Fibroblast of skin of right quadriceps (primary cell): ENCODE measurements at regions not wholly inside any gene's neighbourhood (a gene's known extent, or its start where the extent isn't known, plus 50 kb on each side); places are given as distances from the start of the nearest gene placed in this dataset.
"Not testable (repeated sequence)": the region's sequence is repeated elsewhere in the genome, so short reads cannot be mapped to it uniquely, and the experiment has no call there.

ENCODE experiments used
- DNase-seq: peaks from one replicate; pipeline ENCODE4 v3.0.0-alpha.2; 2013

- no peak for DNase-seq
Observed at GRCh38 chr2:195138435-195138834, 518.6 kb upstream of the SLC39A10 start.

DNA sequence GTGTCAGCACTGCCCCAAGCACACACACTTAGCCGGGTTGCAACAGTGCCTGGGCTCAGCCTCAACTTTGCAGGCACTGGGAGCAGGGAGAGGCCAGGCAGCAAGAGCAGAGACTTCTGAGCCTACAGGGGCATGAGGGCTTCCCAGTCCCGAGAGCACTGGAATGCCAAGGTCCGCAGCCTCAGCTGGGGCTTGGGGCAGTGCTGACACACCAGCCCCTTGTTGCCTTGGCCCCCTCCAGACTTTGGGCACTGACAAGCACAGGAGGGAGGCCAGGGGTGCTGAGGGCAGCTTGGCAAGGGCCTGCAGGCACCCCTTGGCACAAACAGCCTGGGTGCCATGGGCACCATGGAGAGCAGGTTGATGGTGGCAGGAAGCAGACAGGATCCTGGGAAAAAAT, 531.1 kb upstream of the SLC39A10 start:
- DNase-seq: not testable (repeated sequence)

GRCh38 chr2:195124391-195125079, 532.5 kb upstream of the SLC39A10 start:
- DNase-seq: no peak

DNA sequence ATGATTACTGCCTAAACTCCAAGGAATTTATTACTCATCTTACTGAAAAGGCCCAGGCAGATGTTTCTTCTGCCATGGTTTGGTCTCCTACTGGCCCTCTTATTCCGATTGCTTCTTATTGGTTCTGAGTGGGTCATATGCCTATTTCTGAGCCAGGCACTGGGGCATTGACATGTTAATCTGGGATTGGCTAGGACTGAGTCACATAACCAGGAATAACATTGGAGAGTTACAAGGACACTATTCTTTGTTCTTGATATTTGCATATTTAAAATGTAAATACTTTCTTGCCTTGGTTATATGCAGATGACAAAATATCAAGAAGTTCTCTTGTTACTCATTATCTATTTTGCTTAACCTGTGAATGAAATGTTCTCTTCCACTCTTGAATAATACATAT, 534.4 kb upstream of the SLC39A10 start:
- DNase-seq: no peak

GRCh38 chr2:195121341-195121740, 535.7 kb upstream of the SLC39A10 start:
- DNase-seq: no peak

GRCh38 chr2:195119231-195119630, 537.8 kb upstream of the SLC39A10 start:
- no peak for DNase-seq

DNA sequence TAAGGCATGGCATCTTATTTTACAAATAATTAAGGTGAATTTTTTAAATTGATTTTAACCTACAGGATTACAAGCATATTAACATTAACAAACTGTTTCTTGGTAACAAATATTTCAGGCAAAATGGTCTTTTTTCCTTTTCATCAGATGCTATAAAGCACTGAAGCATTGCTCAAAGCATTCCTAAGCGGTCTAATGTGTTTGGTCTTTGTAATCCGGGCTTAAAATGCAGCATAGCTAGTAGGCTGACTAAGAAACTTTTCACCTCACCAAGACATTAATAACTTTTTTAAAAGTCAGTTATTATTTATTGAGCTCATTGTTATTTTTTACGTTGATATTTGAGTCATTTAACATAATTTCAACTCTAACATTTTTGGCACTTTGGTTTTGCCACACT, 538.8 kb upstream of the SLC39A10 start:
- no peak for DNase-seq

GRCh38 chr2:195117011-195117410, 540.0 kb upstream of the SLC39A10 start:
- DNase-seq: no peak

DNA sequence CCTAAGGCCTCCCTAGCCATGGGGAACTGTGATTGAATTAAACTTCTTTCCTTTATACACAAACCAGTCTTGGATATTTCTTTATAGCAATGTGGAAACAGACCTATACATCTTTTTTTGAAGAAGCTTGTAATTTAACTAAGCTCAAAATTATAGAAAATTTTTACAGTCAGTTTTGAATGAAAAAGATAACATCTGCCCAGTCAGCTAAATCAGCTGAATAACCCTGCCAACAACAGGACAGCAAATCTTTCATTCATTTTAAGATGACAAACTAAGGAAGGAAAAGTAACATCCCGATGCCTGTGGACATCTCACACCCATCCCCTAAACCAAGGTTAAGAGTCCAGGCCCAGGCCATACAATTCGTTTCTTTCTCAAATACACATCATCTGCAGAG, 541.3 kb upstream of the SLC39A10 start:
- DNase-seq: no peak

DNA sequence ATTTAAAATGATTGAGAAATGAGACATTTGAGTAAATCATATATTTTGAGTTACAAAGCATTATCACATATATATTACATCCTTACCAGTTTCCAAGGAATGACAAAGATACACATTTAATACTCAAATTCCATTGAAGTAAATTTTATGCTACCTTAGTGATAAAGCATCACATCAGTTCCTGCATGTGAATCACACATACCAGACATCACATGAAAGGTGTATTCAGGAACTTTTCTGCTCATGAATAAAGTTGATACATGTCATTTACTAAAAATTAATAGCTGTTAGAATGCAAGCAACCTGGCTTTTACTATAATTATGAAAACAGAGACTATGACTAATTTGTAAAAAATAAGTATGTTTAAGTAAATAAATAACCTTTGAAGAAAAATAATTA, 548.8 kb upstream of the SLC39A10 start:
- no peak for DNase-seq

DNA sequence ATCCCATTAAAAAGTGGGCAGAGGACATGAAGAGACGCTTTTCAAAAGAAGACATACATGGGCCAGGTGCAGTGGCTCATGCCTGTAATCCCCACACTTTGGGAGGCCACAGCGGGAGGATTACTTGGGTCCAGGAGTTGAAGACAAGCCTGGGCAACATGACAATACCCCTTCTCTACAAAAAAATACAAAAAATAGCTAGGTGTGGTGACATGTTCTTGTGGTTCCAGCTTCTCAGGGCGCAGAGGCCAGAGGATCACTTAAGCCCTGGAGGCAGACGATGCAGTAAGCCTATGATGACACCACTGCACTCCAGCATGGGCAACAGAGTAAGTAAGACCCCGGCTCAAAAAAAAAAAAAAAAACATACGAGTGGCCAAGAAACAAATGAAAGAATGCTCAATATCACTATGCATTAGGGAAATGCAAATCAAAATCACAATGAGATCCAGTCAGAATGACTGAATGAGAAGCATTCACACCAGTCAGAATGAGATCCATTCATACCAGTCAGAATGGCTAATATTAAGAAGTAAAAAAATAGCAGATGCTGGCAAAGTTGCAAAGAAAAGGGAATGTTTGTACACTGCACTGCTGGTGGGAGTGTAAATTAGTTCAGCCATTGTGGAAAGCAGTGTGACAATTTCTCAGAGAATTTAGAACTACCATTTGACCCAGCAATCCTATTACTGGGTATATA, 550.2 kb upstream of the SLC39A10 start:
- no peak for DNase-seq

- DNase-seq: no peak
Observed at GRCh38 chr2:195105581-195105980, 551.4 kb upstream of the SLC39A10 start.

DNA sequence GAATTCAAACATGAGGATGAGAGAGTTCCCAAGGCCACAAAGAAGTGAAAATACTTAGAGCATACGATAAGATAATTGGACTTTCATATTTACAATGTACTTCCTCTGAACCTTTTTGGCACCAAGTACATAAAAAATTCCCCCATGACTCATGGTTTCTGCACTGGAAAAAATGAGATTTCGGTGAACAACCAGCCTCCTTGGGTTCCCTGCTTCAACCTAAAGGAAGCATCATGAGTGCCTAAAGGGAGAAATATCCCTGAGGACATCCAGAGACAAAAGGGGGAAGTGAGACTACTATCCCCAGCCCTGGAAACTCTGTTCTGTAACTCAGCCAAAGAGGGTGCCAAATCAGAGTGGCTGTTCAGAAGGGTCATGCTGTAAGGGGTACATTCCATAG, 562.7 kb upstream of the SLC39A10 start:
- no peak for DNase-seq

GRCh38 chr2:195092341-195092740, 564.7 kb upstream of the SLC39A10 start:
- DNase-seq: no peak

DNA sequence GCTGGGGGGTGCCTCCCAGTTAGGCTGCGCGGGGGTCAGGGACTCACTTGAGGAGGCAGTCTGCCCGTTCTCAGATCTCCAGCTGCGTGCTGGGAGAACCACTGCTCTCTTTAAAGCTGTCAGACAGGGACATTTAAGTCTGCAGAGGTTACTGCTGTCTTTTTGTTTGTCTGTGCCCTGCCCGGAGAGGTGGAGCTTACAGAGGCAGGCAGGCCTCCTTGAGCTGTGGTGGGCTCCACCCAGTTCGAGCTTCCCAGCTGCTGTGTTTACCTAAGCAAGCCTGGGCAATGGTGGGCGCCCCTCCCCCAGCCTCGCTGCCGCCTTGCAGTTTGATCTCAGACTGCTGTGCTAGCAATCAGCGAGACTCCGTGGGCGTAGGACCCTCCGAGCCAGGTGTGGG, 584.2 kb upstream of the SLC39A10 start:
- DNase-seq: not testable (repeated sequence)

- DNase-seq: no peak
Observed at GRCh38 chr2:195057001-195057400, 600.0 kb upstream of the SLC39A10 start.

DNA sequence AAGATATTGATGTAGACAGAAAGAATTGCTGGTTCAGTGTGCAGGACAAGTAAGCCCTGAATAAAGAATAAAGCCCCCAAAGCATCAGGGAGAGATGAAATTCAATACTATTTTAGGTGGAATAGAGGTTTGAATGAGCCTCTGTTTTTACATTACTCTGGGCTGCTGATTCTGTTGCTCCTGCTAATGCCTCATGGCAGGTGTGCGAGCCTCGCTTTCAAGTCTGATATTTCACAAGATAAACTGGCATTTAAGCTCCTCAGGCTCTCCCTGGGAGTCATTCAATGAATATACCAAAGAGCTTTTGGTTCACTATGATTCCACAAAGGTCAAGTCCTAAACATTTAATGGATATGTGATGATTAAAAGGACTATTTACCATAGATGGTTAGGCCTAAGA, 601.0 kb upstream of the SLC39A10 start:
- no peak for DNase-seq

DNA sequence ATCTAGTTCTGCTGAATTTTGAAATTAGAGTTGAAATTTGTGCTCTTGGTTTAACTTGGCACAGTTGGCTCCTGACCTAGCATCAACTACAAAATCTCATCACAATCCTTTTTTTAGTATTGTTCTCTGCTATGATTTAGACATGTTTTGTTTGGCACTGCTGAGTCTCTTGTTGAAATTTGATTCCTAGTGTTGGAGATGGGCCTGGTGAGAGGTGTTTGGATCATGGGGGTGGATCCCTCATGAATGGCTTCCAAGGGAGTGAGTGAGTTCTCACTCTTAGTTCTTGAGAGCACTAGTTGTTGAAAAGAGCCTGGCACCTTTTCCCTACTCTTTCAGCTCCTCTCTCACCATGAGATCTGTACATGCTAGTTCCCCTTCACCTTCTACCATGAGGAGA, 605.6 kb upstream of the SLC39A10 start:
- DNase-seq: peak; percentile 8

DNA sequence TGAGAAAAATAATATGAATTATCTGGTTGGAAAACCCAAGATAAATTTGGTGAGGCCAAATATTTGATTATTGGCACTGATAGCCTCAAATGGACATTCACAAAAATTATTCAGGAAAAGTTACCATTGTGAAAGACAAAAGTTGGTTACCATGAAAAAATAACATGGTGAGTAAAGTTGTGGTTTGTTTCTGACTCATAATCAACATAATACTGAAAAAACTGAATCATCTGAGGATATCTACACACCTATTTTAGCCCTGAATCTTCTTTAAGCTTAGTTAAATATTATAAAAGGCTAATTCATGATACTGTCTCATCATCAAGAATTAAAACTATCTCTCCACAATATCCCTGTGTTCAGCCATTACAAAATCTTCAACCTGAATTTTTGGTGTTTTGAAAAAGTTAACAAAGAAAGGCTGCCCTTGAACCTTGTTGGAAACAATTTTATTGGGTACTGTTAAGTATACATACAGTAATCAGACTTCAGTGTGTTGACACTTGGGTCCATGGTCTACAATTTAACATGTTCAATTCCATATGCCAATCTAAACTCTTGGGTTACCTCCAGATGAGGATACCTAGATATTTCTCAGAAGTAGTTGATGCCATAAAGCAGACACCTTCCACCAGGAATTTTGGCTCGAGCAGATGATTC, 607.5 kb upstream of the SLC39A10 start:
- DNase-seq: no peak

- DNase-seq: no peak
Observed at GRCh38 chr2:195047955-195048354, 609.1 kb upstream of the SLC39A10 start.

GRCh38 chr2:195044801-195045200, 612.2 kb upstream of the SLC39A10 start:
- DNase-seq: no peak

DNA sequence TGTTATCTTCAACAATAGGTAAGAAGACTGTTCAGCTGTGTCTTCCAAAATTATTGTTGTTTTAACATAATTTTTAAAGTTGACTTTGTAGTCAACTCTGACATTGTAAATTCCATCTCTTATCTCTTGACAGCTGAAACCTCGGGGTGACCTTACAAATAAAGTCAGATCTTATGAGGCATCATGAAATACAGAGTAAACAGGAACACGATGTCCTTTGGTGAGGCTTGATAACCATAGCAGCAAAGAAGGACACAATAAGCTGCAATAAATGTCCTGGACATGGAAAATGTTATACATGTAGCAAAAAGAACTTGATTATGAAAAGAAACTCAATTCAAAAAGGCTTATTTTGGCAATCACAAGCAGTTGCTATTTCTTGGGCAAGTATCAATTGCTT, 618.9 kb upstream of the SLC39A10 start:
- no peak for DNase-seq

- DNase-seq: no peak
Observed at GRCh38 chr2:195037045-195037444, 620.0 kb upstream of the SLC39A10 start.

DNA sequence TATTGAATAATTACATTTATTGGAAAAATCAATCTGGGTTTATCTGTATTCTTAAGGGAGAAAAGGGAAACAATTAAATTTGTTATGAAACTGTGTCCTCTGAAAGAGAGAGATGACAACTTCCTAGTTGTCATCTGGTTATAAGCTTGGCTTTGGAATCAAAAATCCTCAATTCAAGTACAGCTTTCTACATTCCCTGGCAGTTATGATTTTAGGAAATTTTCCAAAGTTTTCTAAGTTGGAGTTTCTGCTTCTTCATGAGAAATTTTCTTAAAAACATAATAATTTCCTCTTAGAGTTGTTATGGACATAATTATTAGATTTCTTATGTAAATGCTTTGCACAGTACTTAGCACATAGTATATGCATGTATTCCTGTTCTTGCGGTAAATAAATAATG, 625.6 kb upstream of the SLC39A10 start:
- no peak for DNase-seq
